ENCODE measurements at regions not wholly inside any gene's neighbourhood (a gene's known extent, or its start where the extent isn't known, plus 50 kb on each side); places are given as distances from the start of the nearest gene placed in this dataset.
"Not testable (repeated sequence)": the region's sequence is repeated elsewhere in the genome, so short reads cannot be mapped to it uniquely, and the experiment has no call there.

DNA sequence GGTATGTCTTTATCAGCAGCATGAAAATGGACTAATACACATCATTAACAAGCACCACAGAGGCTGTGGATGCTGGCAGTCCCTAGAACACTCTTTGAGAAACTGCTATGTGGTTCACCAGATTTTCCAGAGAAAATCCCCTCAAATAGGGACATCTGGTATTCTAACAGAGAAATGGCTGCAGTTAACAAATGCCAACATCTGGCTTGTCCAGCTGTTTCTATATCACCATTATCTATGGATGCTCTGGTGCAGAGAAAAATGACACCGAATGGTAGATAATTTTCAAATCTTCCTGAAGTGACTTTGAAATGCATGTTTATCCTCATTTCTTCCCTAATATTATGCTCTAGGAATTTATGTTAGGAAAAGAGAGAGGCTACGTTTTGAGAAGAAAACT lies 403.5 kb upstream of the PROX1 start:
- FAIRE-seq (no peak), DNase-seq (ENCODE audit: insufficient read length) (no peak)
- no peak for TF ChIP-seq TAF1 (IDR thresholded peaks at IDR 0.05; ENCODE audit: borderline replicate concordance, low read depth, low read length)
- TF ChIP-seq POLR2AphosphoS5 (IDR thresholded peaks at IDR 0.05; ENCODE audit: low read depth, low read length), result no peak
- TF ChIP-seq POLR2A (IDR thresholded peaks at IDR 0.05; ENCODE audit: low read depth, low read length), result no peak

DNA sequence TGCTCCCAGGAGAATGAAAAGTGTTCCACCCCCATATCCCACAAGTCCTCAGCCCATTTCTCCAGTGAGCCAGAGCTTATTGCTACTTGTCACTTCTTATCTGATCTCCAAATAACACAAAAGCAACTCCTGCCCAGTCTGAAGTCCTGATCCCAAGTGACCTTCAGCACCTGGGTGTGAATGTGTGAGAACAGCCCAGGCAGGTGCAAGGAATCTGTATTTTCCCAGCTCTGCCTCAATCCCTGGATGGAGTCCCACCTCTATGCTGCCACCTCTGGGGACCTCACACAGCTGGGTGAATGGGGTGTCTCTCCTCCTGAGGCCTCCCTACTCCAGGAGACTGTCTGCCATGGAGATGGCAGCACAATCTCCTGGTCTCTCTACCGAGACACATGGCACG lies 402.4 kb upstream of the PROX1 start:
- no peak for FAIRE-seq
- no peak for TF ChIP-seq POLR2AphosphoS5 (IDR thresholded peaks at IDR 0.05; ENCODE audit: low read depth, low read length)
- TF ChIP-seq POLR2A (IDR thresholded peaks at IDR 0.05; ENCODE audit: low read depth, low read length), result no peak
- TF ChIP-seq TAF1 (IDR thresholded peaks at IDR 0.05; ENCODE audit: borderline replicate concordance, low read depth, low read length), result no peak
- no peak for DNase-seq (ENCODE audit: insufficient read length)

DNA sequence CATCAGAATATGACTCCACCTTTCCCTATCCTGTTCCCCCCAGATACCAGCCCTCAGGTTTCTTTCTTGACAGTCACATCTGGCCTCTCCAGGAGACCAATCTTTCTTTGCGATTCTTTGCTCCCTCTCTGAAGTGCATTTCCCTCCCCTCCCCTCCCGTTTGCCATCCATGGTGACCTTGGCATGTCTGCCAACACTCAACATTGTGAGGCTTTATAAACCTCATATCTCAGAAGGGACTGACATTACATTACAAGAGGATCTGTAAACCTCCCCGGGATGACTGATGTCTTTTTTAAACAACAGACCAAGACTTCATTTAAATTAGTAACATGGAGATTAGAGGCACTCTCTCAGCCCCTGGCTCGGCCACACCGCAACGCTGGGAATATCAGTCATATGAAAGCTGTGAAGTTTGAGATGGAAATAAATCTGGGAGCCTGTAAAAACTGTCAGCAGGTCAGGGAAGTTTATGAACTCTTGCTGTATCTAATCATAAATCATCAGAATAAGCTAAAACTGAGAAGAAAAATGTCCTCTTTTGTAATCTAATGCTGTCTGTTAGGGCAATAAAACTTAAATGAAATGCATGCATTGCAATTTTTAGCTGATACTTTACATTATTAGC lies 401.7 kb upstream of the PROX1 start:
- TF ChIP-seq TAF1 (IDR thresholded peaks at IDR 0.05; ENCODE audit: borderline replicate concordance, low read depth, low read length) (no peak), POLR2A (IDR thresholded peaks at IDR 0.05; ENCODE audit: low read depth, low read length) (no peak), POLR2AphosphoS5 (IDR thresholded peaks at IDR 0.05; ENCODE audit: low read depth, low read length) (no peak)
- no peak for DNase-seq (ENCODE audit: insufficient read length)
- no peak for FAIRE-seq

DNA sequence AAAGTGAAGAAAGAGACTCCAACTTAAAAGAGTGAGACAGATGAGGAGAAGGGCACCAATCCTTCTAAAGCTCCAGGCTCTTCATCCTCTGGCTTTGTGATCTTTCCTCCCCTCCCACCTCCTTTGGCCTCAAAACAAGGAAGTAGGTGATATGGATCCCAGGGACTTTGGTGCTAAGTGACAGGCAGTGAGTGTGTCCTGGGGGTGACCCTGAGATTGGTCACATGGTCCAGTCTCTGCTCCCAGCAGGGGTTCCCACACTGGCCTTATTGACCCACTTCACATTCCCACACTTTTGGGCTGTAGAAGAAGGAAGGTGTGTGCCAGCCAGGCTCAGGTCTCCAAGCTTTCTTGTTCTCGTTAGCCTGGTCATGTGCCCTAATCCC lies 401.2 kb upstream of the PROX1 start:
- FAIRE-seq (no peak), DNase-seq (ENCODE audit: insufficient read length) (no peak)
- TF ChIP-seq POLR2AphosphoS5 (IDR thresholded peaks at IDR 0.05; ENCODE audit: low read depth, low read length) (no peak), POLR2A (IDR thresholded peaks at IDR 0.05; ENCODE audit: low read depth, low read length) (no peak), TAF1 (IDR thresholded peaks at IDR 0.05; ENCODE audit: borderline replicate concordance, low read depth, low read length) (no peak)

DNA sequence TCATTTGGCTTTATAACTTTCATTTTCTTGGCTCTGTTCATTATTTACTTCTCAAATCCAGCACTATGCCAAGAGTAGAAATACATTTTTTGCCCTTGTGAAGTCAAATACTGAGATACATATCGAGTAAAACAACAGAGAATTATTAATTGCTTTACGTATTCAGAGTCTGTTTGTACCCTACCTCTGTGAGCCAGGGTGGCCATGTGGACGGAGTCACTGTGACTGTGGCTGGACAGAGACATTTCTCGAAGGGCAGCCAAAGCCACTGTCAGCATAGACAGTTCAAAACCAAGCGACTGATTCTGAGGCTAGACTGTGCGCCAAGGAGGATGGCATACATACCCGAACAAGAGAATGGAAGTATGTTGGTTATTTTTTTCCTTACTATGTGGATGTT lies 391.0 kb upstream of the PROX1 start:
- FAIRE-seq (no peak), DNase-seq (ENCODE audit: insufficient read length) (no peak)
- TF ChIP-seq TAF1 (IDR thresholded peaks at IDR 0.05; ENCODE audit: borderline replicate concordance, low read depth, low read length), result no peak
- TF ChIP-seq POLR2AphosphoS5 (IDR thresholded peaks at IDR 0.05; ENCODE audit: low read depth, low read length), result no peak
- no peak for TF ChIP-seq POLR2A (IDR thresholded peaks at IDR 0.05; ENCODE audit: low read depth, low read length)

DNA sequence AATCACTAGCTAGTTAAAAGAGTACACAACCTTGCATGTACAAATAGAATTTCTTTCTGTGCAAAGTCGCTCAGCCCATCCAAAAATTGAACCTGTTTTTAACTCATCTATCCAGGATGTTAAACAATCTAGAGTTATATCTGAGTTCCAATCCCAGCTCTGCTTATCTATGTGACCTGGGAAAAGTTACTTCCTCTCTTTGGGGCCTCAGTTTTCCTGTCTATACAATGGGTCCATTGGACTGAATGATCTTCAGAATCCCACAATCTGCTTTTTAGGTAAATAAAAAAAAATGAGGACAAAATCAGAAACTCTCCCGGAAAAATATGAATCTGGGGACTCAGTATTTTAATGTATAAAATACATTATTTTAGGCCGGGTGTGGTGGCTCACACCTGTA lies 389.5 kb upstream of the PROX1 start:
- no peak for FAIRE-seq
- no peak for DNase-seq (ENCODE audit: insufficient read length)
- TF ChIP-seq POLR2AphosphoS5 (IDR thresholded peaks at IDR 0.05; ENCODE audit: low read depth, low read length) (no peak), POLR2A (IDR thresholded peaks at IDR 0.05; ENCODE audit: low read depth, low read length) (no peak), TAF1 (IDR thresholded peaks at IDR 0.05; ENCODE audit: borderline replicate concordance, low read depth, low read length) (no peak)

DNA sequence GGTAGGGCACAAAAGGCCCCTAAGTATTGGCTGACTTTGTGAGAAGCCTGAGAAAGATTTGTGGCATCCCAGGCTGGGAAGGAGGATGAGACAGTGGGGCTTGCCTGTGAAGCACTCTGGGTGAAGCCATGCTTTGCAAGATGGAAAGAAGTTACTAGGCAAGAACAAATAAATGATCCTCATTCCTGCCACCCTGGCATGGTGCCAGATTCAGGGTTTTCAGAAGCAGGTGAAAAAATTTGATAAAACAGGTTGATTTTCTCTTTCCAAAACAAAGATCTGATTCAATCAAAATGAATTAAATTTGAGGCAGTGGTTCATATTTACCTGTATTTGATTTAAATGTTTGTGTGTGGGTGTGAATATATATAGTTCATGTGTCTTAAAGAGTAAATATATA lies 386.9 kb upstream of the PROX1 start:
- DNase-seq (ENCODE audit: insufficient read length) (no peak), FAIRE-seq (no peak)
- TF ChIP-seq TAF1 (IDR thresholded peaks at IDR 0.05; ENCODE audit: borderline replicate concordance, low read depth, low read length), result no peak
- TF ChIP-seq POLR2AphosphoS5 (IDR thresholded peaks at IDR 0.05; ENCODE audit: low read depth, low read length), result no peak
- TF ChIP-seq POLR2A (IDR thresholded peaks at IDR 0.05; ENCODE audit: low read depth, low read length), result no peak

DNA sequence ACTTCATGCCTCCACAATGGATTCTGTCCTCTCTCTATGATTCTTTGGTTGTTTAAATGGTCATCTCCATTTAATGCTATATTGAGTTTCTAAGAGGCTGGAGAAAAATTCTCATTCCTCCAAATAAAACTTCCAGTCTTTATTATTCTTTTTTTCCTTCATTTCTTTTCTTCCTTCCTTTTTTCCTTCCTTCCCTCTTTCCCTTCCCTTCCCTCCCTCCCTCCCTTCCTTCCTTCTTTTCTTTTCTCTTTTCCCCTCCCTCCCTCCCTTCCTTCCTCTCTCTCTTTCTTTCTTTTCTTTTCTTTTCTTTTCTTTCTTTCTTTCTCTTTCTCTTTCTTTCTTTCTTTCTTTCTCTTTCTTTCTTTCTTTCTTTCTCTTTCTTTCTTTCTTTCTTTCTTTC lies 386.1 kb upstream of the PROX1 start:
- not testable (repeated sequence) for DNase-seq (ENCODE audit: insufficient read length); FAIRE-seq

DNA sequence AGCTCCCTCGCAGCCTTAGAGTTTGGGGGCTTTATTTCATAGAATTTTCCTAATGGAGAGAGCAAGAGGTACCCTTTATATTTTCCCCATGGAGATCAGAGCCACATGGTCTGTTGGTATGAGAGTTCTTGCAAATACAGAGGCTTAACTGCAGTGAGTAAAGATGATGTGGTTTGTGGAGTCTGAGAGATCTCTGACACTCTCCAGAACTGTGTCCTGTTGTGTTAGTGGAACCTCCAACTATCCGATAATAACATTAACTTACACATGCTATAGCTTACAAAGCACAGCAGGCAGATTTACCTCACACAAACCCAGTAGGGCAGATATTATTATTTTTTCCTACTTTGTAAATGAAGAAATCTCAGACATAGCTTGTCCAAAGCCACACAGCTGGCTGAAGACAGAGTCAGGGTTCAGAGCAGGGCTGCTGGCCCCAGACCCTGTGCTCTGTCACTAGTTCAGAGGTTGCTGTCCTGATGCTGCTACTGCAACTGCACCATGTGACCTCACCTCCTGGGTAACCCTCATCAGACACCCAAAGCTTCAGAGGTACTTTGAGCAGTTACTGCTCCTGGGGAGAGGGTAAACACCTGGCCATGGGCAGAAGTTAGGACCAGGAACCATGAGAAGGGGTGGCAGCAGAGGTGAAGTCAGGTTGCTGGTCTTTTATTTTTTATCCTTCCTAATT lies 384.8 kb upstream of the PROX1 start:
- DNase-seq (ENCODE audit: insufficient read length) (no peak), FAIRE-seq (no peak)
- TF ChIP-seq TAF1 (IDR thresholded peaks at IDR 0.05; ENCODE audit: borderline replicate concordance, low read depth, low read length), result no peak
- no peak for TF ChIP-seq POLR2A (IDR thresholded peaks at IDR 0.05; ENCODE audit: low read depth, low read length)
- no peak for TF ChIP-seq POLR2AphosphoS5 (IDR thresholded peaks at IDR 0.05; ENCODE audit: low read depth, low read length)

DNA sequence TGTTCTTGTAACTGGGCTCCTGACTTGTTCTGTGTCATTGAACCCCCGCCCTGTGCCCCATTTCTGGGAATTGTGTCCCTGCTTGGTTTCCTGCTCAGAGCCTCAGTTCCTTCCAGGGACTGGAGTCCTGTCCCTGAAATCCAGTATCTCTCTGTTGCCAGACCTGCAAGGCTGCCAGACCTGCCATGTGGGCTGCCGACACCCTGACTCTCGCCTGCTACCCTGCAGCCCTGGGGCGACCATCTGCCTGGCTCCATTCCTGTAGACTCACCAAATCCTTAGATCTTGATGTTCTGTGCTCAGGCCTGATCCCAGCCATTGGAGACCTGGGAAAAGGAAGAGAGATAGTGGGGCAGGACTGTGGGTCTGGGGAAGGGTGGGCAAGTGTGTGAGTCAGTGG lies 383.3 kb upstream of the PROX1 start:
- TF ChIP-seq POLR2A (IDR thresholded peaks at IDR 0.05; ENCODE audit: low read depth, low read length) (no peak), TAF1 (IDR thresholded peaks at IDR 0.05; ENCODE audit: borderline replicate concordance, low read depth, low read length) (no peak), POLR2AphosphoS5 (IDR thresholded peaks at IDR 0.05; ENCODE audit: low read depth, low read length) (no peak)
- DNase-seq (ENCODE audit: insufficient read length) (no peak), FAIRE-seq (no peak)

DNA sequence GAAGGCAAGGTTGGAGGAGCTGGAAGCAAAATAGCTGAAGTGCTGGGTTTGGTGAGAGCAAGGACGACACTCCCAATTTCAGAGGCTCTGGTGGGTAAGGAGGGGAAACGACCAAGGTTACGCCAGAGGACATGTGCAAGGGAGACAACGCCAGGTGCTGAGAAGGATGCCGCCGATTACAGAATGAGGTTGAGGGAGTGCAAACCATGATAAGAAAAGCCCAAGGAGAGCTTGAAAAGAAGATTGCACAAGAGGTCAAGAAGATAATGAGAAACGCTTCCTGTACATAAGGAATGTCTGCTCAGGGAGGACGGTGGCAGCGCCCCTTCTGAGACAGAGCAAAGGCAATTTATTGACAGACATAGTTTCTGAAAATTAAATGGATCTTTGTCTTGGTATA lies 382.0 kb upstream of the PROX1 start:
- FAIRE-seq (no peak), DNase-seq (ENCODE audit: insufficient read length) (no peak)
- no peak for TF ChIP-seq POLR2AphosphoS5 (IDR thresholded peaks at IDR 0.05; ENCODE audit: low read depth, low read length)
- TF ChIP-seq TAF1 (IDR thresholded peaks at IDR 0.05; ENCODE audit: borderline replicate concordance, low read depth, low read length), result no peak
- no peak for TF ChIP-seq POLR2A (IDR thresholded peaks at IDR 0.05; ENCODE audit: low read depth, low read length)

DNA sequence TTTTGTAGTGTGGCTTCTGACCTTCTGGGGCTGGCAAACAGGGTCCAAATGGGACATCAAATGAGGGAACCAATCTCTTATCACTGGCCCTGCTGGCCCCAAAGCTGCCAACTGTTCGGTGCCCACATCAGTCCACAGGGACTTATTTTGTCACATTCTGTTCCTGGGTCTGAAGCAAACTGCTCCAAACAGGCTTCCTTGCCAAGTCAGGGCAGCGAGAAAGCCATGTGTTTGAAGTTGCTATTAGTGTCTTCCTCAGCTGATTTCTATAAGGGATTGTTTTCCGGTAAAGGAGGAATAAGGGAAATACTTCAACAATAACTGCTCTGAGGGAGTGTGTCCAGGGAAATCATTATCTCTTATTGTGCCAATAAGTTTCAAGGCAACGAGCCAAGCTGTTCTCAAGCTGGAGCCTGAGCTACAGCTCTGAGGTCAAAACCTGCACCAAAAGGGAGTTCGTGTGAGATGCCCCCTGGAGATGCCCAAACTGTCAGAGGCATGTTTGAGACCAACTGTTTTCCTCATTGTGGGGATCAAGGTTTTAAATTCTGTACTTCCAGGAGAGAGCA lies 381.4 kb upstream of the PROX1 start:
- no peak for FAIRE-seq

More for the DNA sequence above, 381.4 kb upstream of the PROX1 start:
- no peak for TF ChIP-seq TAF1 (IDR thresholded peaks at IDR 0.05; ENCODE audit: borderline replicate concordance, low read depth, low read length)
- TF ChIP-seq POLR2AphosphoS5 (IDR thresholded peaks at IDR 0.05; ENCODE audit: low read depth, low read length), result no peak
- no peak for TF ChIP-seq POLR2A (IDR thresholded peaks at IDR 0.05; ENCODE audit: low read depth, low read length)
- no peak for DNase-seq (ENCODE audit: insufficient read length)

Measured in GM12892 (cell line).